ENCODE measurements at regions not wholly inside any gene's neighbourhood (a gene's known extent, or its start where the extent isn't known, plus 50 kb on each side); places are given as distances from the start of the nearest gene placed in this dataset.

DNA sequence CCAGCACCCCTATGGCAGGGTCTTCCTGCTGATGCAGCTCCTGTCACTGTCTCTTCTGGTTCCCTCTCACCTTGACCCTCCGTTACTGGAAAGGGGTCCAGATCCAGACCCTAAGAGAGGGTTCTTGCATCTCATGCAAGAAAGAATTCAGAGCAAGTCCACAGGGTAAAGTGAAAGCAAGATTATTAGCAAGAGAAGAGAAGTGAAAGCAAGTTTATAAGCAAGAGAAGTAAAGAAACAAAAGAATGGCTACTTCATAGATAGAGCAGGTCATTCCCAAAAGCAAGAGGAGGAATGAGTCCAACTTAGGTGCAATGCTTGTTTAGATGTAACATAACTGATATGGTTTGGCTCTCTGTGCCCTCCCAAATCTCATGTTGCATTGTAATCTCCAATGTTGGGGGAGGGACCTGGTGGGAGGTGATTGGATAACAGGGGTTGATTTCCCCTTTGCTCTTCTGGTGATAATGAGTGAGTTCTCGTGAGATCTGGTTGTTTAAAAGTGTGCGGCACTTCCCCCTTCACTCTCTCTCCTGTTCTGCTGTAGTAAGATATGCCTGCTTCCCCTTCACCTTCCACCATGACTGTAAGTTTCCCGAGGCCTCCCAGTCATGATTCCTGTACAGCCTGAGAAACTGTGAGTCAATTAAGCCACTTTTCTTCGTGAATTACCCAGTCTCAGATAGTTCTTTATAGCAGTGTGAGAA, 183.3 kb downstream of the MED10 start:
- TF ChIP-seq CTCF (IDR thresholded peaks at IDR 0.05) = no peak
- no peak for TF ChIP-seq POLR2A (IDR thresholded peaks at IDR 0.05)
- WGBS, 2 donors = 77 to 79% methylated on average over 5 of the region's 5 CpGs
- intact Hi-C loops (cut with DNase I; ENCODE audit: low total_unique reads) = no loop called here
- no peak overlapping the region for H3K4me3 ChIP-seq (ENCODE audit: low read depth, poor library complexity, severe bottlenecking)
- no peak for DNase-seq (ENCODE audit: low spot score in 2 of 2)

DNA sequence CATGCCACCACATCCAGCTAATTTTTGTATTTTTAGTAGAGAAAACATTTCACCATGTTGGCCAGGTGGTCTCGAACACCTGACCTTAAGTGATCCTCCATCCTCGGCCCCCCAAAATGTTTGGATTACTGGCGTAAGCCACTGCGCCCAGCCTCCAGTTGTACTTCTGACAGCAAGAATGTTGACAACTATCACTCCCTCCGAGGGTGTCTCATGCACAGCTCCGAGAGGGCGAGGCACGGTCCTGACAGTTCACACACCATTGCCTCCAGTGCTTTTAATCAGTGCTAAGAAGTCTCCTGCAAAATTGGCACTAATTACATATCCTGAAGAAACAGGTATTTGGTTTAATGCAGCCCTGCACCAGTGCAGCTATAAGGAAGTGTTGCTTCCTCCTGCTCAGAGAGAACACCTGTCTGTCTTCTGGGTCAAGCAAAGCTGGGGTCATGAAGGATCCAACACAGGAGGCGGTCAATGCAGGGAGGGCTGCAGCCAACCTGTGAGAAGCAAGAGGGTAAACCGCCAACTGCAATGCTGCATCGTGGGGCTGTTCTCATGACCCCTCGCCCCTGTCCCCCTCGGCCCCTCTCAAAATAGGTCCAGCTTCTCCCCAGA, 184.0 kb downstream of the MED10 start:
- intact Hi-C loops (cut with DNase I; ENCODE audit: low total_unique reads) = no loop called here
- DNase-seq (ENCODE audit: low spot score in 2 of 2) = no peak
- no peak for TF ChIP-seq POLR2A (IDR thresholded peaks at IDR 0.05)
- no peak for TF ChIP-seq CTCF (IDR thresholded peaks at IDR 0.05)
- WGBS, 2 donors = 76 to 77% methylated on average over 12 to 13 of the region's 13 CpGs
- H3K4me3 ChIP-seq (ENCODE audit: low read depth, poor library complexity, severe bottlenecking) = no peak overlapping the region

- WGBS, 2 donors = 59 to 68% methylated on average over 8 of the region's 8 CpGs
- TF ChIP-seq POLR2A (IDR thresholded peaks at IDR 0.05) (no peak), CTCF (IDR thresholded peaks at IDR 0.05) (no peak)
- DNase-seq (ENCODE audit: low spot score in 2 of 2) = no peak
- intact Hi-C loops (cut with DNase I; ENCODE audit: low total_unique reads) = no loop called here
- no peak overlapping the region for H3K4me3 ChIP-seq (ENCODE audit: low read depth, poor library complexity, severe bottlenecking)
Observed at GRCh38 chr5:6193310-6193709, 185.0 kb downstream of the MED10 start.

DNA sequence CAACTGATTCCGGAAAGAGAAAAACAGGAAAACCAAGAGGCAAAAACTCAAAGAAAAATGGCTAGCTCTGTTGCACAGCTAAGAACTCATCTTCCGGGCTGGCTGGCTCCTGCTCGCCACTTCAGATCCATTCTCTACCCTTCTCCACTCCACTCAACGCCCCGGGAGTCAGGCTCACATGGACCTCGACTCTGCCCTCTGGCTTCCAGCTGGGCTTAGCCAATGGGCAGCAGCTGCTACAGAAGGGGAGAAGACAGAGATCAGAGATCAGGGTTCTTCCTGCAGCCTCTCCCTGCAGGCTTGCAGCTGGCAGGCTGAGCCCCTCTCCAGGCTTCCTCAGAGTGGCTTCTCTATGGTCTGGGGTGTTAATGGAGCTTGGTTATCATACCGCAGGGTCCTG, 187.5 kb downstream of the MED10 start:
- no peak overlapping the region for H3K4me3 ChIP-seq (ENCODE audit: low read depth, poor library complexity, severe bottlenecking)
- 69 to 76% methylated on average over 7 of the region's 7 CpGs for WGBS, 2 donors
- TF ChIP-seq CTCF (IDR thresholded peaks at IDR 0.05) (no peak), POLR2A (IDR thresholded peaks at IDR 0.05) (no peak)
- DNase-seq (ENCODE audit: low spot score in 2 of 2) = no peak
- intact Hi-C loops (cut with DNase I; ENCODE audit: low total_unique reads) = no loop called here

DNA sequence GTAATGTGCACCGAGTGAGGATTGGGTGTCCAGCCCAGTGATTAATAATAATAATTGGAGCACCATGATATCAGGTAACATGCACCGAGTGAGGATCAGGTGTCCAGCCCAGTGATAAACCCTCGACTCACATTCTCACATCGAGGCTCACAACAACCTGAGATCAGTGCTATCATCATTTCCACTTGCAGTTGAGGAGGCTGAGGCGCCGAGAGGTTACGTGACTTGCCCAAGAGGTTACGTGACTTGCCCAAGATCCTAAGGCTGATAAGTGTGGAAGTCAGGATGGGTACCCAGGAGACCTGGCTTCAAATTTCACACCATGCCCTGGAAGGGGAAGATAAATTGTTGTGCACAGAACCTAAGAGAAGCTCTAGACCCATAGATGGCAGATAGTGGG, 189.4 kb downstream of the MED10 start:
- no peak overlapping the region for H3K4me3 ChIP-seq (ENCODE audit: low read depth, poor library complexity, severe bottlenecking)
- TF ChIP-seq CTCF (IDR thresholded peaks at IDR 0.05) (no peak), POLR2A (IDR thresholded peaks at IDR 0.05) (no peak)
- DNase-seq (ENCODE audit: low spot score in 2 of 2) = no peak
- 93 to 97% methylated on average over 8 of the region's 8 CpGs for WGBS, 2 donors
- intact Hi-C loops (cut with DNase I; ENCODE audit: low total_unique reads) = no loop called here

DNA sequence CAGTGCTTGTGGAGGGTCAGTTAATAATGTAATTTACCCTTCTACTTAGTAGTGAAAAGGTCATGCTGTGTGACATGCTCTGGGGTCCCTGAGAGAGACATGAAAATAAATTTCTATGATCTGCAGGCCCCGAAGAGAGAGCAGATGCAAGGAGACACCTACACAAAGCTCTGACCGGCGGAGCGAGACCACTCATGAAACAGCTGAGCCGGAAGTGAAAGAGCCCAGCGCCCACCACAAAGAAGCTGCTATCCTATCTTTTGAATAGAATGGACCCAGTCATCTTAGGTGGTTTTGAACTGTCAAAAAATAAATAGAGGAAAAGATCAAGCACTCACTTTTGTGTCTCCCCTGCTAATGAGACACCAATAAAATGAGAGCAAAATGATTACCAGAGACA, 190.0 kb downstream of the MED10 start:
- WGBS, 2 donors = 88 to 92% methylated on average over 6 of the region's 6 CpGs
- no peak for DNase-seq (ENCODE audit: low spot score in 2 of 2)
- H3K4me3 ChIP-seq (ENCODE audit: low read depth, poor library complexity, severe bottlenecking) = no peak overlapping the region
- intact Hi-C loops (cut with DNase I; ENCODE audit: low total_unique reads) = no loop called here
- TF ChIP-seq POLR2A (IDR thresholded peaks at IDR 0.05) = no peak
- no peak for TF ChIP-seq CTCF (IDR thresholded peaks at IDR 0.05)
